IMR-90 (cell line): ENCODE measurements at regions not wholly inside any gene's neighbourhood (a gene's known extent, or its start where the extent isn't known, plus 50 kb on each side); places are given as distances from the start of the nearest gene placed in this dataset.

Source experiments
- FOS ChIP-seq: fragments of 150-350 bp; IDR thresholded peaks from 2 replicates; pipeline ENCODE4 v1.6.1; 2016; ENCODE audit warnings: low read depth, low read length
- NFE2L2 ChIP-seq: fragments of 150-350 bp; IDR thresholded peaks from 2 replicates; pipeline ENCODE4 v1.6.1; 2016; ENCODE audit warnings: low read depth, mild to moderate bottlenecking, low read length
- POLR2A ChIP-seq: IDR thresholded peaks from 2 replicates; pipeline ENCODE4 v1.6.1; 2012; ENCODE audit warnings: mild to moderate bottlenecking, low read depth, low read length
- RAD21 ChIP-seq: IDR thresholded peaks from 2 replicates; pipeline ENCODE4 v1.6.1; 2012; ENCODE audit warnings: low read length, improper control_type of control experiment
- SMC3 ChIP-seq: fragments of 150-350 bp; IDR thresholded peaks from 2 replicates; pipeline ENCODE4 v1.6.1; 2016; ENCODE audit warnings: low read depth, mild to moderate bottlenecking, antibody characterized with exemption, low read length, moderate library complexity
- TF ChIP-seq, protein P1 (sequence below): conservative IDR thresholded peaks from 2 replicates; pipeline ENCODE4 v1.5.1; 2012; ENCODE audit warnings: mild to moderate bottlenecking, low read depth, low read length, improper control_type of control experiment
- TF ChIP-seq, protein P2 (sequence below): fragments of 150-350 bp; IDR thresholded peaks from 2 replicates; pipeline ENCODE4 v1.6.1; 2017; ENCODE audit warnings: mild to moderate bottlenecking, antibody characterized with exemption, low read length, low read depth

DNA sequence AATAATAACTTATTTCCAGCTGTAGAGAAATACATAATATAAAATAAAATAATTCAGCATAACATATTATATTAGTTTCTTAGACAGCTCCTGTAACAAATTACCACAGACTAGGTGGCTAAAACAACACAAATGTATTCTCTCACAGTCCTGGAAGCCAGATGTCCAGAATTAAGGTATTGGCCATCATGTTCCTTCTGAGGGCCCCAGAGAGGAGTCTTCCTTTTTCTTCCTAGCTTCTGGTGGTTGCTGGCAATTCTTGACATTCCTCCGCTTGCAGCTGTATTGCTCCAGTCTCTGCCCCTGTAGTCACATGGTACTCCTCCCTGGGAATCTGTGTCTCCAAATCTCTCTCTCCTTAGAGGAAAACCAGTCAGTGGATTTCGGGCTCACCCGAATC lies 146.8 kb downstream of the RBM43 start:
- TF ChIP-seq POLR2A (no peak), NFE2L2 (no peak), SMC3 (no peak), FOS (no peak), RAD21 (no peak)
- TF ChIP-seq, protein P1, sequence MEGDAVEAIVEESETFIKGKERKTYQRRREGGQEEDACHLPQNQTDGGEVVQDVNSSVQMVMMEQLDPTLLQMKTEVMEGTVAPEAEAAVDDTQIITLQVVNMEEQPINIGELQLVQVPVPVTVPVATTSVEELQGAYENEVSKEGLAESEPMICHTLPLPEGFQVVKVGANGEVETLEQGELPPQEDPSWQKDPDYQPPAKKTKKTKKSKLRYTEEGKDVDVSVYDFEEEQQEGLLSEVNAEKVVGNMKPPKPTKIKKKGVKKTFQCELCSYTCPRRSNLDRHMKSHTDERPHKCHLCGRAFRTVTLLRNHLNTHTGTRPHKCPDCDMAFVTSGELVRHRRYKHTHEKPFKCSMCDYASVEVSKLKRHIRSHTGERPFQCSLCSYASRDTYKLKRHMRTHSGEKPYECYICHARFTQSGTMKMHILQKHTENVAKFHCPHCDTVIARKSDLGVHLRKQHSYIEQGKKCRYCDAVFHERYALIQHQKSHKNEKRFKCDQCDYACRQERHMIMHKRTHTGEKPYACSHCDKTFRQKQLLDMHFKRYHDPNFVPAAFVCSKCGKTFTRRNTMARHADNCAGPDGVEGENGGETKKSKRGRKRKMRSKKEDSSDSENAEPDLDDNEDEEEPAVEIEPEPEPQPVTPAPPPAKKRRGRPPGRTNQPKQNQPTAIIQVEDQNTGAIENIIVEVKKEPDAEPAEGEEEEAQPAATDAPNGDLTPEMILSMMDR = no peak
- TF ChIP-seq, protein P2, sequence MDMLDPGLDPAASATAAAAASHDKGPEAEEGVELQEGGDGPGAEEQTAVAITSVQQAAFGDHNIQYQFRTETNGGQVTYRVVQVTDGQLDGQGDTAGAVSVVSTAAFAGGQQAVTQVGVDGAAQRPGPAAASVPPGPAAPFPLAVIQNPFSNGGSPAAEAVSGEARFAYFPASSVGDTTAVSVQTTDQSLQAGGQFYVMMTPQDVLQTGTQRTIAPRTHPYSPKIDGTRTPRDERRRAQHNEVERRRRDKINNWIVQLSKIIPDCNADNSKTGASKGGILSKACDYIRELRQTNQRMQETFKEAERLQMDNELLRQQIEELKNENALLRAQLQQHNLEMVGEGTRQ = no peak
